ENCODE measurements at regions not wholly inside any gene's neighbourhood (a gene's known extent, or its start where the extent isn't known, plus 50 kb on each side); places are given as distances from the start of the nearest gene placed in this dataset.
"Not testable (repeated sequence)": the region's sequence is repeated elsewhere in the genome, so short reads cannot be mapped to it uniquely, and the experiment has no call there.

DNA sequence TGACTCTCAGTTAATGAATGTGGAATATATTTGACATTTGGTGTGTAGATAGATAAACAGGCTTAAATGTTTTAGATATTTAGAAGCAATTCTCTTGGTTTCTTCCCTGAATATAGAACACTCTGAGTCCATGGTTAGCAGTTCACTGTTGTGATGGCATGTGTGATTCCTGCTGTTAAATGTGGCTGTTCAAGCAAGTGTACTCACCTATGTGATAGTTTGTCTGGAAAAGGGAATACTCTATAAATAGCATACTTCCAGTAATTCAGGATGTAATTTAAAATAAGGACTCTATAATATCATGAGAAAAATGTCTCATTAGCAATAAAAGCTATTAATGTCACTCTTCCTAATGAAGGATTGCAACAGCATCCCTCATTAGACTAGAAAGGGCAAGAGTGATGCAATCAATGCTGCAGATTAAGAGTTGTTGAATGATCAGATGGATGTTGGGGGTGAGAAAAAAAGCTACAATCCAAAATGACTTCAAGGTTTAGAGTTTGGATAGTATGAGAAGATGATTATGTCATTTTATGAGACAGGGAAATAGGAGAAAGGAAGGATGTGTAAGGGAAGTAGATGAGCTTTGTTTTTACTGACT is 201.8 kb upstream of the WDFY3 start:
- no peak for DNase-seq

- DNase-seq, result no peak
Observed at GRCh38 chr4:85170241-85170640, 203.8 kb upstream of the WDFY3 start.

DNA sequence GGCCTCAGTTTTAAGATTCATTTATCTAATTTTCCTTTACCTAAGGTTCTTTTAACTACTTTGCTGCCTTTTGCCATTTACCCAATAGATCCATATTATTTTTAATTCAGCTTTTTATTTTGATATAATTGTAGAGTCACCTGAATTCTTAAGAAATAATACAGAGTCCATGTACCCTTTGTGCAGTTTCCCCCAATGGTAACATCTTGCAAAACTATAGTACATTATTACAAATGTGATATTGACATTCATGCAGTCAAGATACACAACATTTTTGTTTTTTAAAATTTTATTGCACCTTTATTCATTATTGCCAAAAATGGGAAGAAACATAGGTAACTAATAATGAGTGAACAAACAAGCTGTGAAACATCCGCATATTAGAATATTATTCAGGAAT is 208.7 kb upstream of the WDFY3 start:
- no peak for DNase-seq

- no peak for DNase-seq
Observed at GRCh38 chr4:85177092-85177491, 210.6 kb upstream of the WDFY3 start.

GRCh38 chr4:85177679-85178078 is 211.2 kb upstream of the WDFY3 start:
- DNase-seq, result no peak

GRCh38 chr4:85180533-85180932 is 214.0 kb upstream of the WDFY3 start:
- DNase-seq, result no peak

DNA sequence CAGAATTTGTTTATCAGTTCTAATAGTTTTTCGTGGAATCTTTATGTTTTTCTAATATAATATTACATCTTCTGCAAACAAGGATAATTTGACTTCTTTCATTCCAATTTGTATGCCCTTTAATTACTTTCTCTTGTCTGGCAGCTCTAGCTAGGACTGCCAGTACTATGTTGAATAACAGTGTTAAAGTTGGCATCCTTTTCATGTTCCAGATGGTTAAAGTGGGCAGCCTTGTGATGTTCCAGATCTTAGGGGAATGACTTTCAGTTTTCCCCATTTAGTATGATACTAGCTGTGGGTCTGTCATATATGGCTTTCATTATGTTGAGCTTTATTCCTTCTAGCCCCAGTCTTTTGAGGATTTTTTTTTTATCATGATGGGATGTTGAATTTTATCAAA is 220.6 kb upstream of the WDFY3 start:
- no peak for DNase-seq

GRCh38 chr4:85196015-85196414 is 229.5 kb upstream of the WDFY3 start:
- not testable (repeated sequence) for DNase-seq

GRCh38 chr4:85200106-85200505 is 233.6 kb upstream of the WDFY3 start:
- no peak for DNase-seq

DNA sequence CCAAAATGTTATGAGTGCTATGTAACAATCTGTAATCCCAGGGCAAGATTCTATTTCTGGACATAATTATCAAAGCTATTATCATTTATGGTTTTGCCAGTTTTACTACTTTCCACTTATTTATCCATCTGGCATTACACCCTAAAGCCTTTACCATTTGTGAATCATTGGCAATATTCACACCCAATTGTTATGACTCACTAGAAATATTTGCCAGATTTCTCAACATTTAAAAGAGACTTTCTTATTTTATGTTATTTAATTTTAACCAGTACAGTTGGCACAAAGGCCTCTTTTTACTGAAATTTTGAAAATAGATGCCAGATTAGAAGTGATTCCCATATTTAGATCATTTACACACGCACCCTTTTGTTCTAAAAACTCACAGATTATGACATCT is 242.7 kb upstream of the WDFY3 start:
- no peak for DNase-seq

GRCh38 chr4:85210353-85210752 is 243.9 kb upstream of the WDFY3 start:
- no peak for DNase-seq

- DNase-seq, result not testable (repeated sequence)
Observed at GRCh38 chr4:85216571-85216970, 250.1 kb upstream of the WDFY3 start.

DNA sequence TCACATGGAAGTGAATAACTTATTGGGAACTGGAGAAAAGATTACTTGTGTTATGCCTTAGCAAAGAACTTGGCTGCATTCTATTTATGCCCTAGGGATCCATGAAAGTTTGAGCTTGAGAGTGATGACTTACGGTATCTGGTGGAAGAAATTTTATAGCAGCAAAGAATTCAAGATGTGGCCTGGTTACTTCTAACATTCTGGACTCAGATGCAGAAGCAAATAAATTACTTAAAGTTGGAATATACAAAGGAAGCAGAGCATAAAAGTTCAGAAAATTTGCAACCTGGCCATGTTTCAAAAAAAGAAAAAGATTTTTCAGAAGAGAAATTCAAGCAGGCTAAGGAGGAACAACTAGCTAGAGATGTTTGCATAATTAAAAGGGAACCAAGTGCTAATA is 252.3 kb upstream of the WDFY3 start:
- DNase-seq, result no peak

GRCh38 chr4:85221606-85222005 is 253.3 kb upstream of the ARHGAP24 start:
- no peak for DNase-seq

DNA sequence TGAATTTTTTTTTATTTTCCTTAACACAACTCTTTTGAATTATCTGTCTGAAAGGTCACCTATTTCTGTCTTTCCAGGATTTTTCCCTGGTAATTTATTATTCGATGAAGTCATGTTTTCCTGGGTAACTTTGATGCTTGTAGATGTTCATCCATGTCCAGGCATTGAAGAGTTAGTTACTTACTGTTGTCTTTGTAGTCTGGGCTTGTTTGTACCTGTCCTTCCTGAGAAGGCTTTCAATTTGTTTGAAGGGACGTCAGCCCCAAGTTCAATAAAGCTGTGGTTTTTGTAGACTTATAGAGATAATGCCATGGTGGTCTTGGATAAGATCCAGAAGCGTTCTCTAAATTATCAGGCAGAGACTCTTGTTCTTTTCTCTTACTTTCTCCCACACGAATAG is 252.4 kb upstream of the ARHGAP24 start:
- DNase-seq, result no peak

GRCh38 chr4:85228264-85228663 is 246.7 kb upstream of the ARHGAP24 start:
- DNase-seq, result no peak

DNA sequence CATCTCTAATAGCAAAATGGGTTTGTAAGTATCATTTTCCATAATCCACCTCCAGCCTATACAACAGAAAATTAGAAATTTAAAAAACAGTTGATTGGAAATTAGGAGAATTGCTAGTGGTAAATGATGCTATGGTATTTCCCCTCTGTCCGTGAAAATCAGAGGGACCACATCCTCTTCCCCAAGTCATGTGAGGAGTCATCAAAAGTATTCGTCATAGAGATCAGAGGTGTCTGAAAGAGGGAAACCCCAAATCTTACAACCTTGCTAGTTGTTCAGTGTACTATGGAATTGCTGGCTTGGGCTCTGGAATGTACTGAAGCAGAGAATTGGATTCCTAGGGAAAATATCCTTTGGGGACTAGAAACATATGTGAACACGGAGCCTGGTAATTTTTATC is 241.4 kb upstream of the ARHGAP24 start:
- DNase-seq, result no peak

- DNase-seq, result no peak
Observed at GRCh38 chr4:85243857-85244256, 231.1 kb upstream of the ARHGAP24 start.

DNA sequence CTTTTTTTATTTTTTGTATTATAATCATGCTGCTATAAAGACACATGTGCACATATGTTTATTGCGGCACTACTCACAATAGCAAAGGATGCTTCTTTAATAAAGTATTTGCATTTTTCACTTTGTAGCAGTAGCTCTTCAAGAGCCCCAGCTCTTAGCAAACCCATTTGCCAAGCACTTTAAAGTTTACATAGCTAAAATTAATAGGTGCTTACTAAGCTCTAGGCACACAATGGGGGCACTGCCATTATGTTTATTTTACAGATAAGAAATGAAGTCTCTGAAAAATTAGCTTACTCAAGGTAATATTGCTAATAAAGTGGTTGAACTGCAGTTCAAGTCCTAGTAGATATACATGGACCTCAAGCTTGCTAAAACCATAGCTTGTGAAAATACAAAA is 230.3 kb upstream of the ARHGAP24 start:
- no peak for DNase-seq

- DNase-seq, result no peak
Observed at GRCh38 chr4:85246055-85246454, 228.9 kb upstream of the ARHGAP24 start.

- DNase-seq, result no peak
Observed at GRCh38 chr4:85250852-85251251, 224.1 kb upstream of the ARHGAP24 start.

DNA sequence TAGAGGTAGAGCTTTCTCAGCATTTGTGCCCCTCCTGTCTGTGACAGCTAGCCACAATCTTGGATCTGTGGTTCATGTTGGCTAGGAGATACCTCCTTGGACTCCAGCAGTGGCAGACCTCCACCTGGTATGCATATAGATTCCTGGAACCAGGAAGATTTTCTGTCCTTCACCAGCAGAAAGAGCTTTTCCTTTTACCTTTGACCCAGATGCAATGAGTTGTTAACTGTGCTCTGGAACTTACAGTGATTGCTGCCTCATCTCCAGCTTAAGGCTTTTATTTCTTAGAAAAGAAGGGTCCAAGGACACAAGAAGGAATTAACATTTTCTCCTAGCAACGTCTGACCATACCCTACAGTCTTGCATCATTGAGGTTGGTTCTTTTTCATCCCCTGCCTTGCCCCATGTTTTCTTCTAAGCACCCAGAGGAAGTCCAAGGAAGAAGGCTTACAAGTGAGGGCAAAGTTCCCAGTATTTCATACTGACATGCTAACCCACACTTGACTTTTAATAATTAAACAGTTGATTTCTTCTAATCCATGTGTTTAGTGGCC is 217.1 kb upstream of the ARHGAP24 start:
- no peak for DNase-seq

- no peak for DNase-seq
Observed at GRCh38 chr4:85260064-85260463, 214.9 kb upstream of the ARHGAP24 start.

- no peak for DNase-seq
Observed at GRCh38 chr4:85265234-85265633, 209.7 kb upstream of the ARHGAP24 start.

DNA sequence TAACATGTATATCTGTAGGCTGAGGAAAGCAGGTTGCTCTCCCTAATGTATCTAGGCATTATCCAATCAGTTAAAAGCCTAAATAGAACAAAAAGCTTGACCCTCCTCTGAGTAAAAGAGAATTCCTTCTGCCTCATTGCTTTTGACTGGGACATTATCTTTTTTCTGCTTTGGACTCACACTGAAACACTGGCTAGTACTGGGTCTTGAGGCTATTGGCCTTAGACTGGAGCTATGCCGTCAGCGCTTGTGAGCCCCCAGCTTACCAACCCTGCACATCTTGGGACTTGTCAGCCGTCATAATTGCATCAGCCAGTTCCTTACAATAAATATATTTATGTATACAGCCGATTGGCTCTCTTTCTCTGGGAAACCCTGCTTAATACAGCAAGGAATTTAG is 206.8 kb upstream of the ARHGAP24 start:
- DNase-seq, result no peak

Measured in NCI-H2171 (cell line).